HepG2 (cell line): ENCODE measurements at regions not wholly inside any gene's neighbourhood (a gene's known extent, or its start where the extent isn't known, plus 50 kb on each side); places are given as distances from the start of the nearest gene placed in this dataset.

Source experiments
- BHLHE40 ChIP-seq: IDR thresholded peaks from 2 replicates; pipeline ENCODE4 v1.6.1; 2011; ENCODE audit warnings: low read length, improper control_type of control experiment
- CTCF ChIP-seq: sonication (generic); formaldehyde crosslinking; IDR thresholded peaks from 2 replicates; pipeline ENCODE4 v1.5.0; 2020; ENCODE audit warnings: mild to moderate bottlenecking, missing genetic modification reagents, moderate library complexity
- FOXC1 ChIP-seq: sonication (generic); formaldehyde crosslinking; IDR thresholded peaks from 2 replicates; pipeline ENCODE4 v1.8.0; 2022; ENCODE audit warnings: mild to moderate bottlenecking, missing genetic modification reagents, borderline replicate concordance
- HHEX ChIP-seq: IDR thresholded peaks from 2 replicates; pipeline ENCODE4 v1.6.1; 2016; ENCODE audit warnings: control low read depth
- KLF16 ChIP-seq, 2 experiments: sonication (generic) in 1 of 2; formaldehyde crosslinking in 1 of 2; IDR thresholded peaks; 2 replicates each; pipeline versions ENCODE4 v1.6.1 to v1.8.0; 2016 to 2023; ENCODE audit warnings: missing genetic modification reagents in 2 of 2, missing compliant biosample characterization in 1 of 2
- PAWR ChIP-seq: sonication (generic); formaldehyde crosslinking; IDR thresholded peaks from 2 replicates; pipeline ENCODE4 v1.4.0; 2020; ENCODE audit warnings: missing genetic modification reagents, mild to moderate bottlenecking, borderline replicate concordance
- POLR2A ChIP-seq, 2 experiments: IDR thresholded peaks; 2 replicates each; pipeline ENCODE4 v1.6.1; 2011; ENCODE audit warnings: low read depth in 2 of 2, low read length in 2 of 2, mild to moderate bottlenecking in 1 of 2, moderate library complexity in 1 of 2; ENCODE audit not compliant: insufficient read depth in 1 of 2
- PRPF4 ChIP-seq: fragments of 200-400 bp; formaldehyde crosslinking; IDR thresholded peaks from 2 replicates; pipeline ENCODE4 v1.6.1; 2016; ENCODE audit warnings: low read length, low read depth; ENCODE audit not compliant: poor library complexity, severe bottlenecking
- RNF2 ChIP-seq: fragments of 450-650 bp; conservative IDR thresholded peaks from 2 replicates; pipeline ENCODE4 v1.6.1; 2016; ENCODE audit warnings: low read depth
- RNF219 ChIP-seq: sonication (generic); formaldehyde crosslinking; IDR thresholded peaks from 2 replicates; pipeline ENCODE4 v1.5.0; 2020; ENCODE audit warnings: mild to moderate bottlenecking, missing genetic modification reagents
- ZNF263 ChIP-seq: sonication (generic); formaldehyde crosslinking; IDR thresholded peaks from 2 replicates; pipeline ENCODE4 v1.4.0; 2020; ENCODE audit warnings: missing genetic modification reagents
- ZNF510 ChIP-seq: sonication (generic); formaldehyde crosslinking; IDR thresholded peaks from 2 replicates; pipeline ENCODE4 v1.4.0; 2020; ENCODE audit warnings: low read depth, mild to moderate bottlenecking, missing genetic modification reagents

- TF ChIP-seq RNF2 (no peak), RNF219 (CRISPR knock-in tag) (no peak), PAWR (no peak), CTCF (CRISPR knock-in tag) (no peak), HHEX (CRISPR knock-in tag) (no peak), POLR2A (IDR thresholded peaks at IDR 0.05; ENCODE audit: insufficient read depth in 1 of 2, low read depth in 2 of 2, low read length in 2 of 2) (no peak), PRPF4 (no peak), KLF16 (CRISPR knock-in tag; IDR thresholded peaks at IDR 0.05) (no peak), ZNF510 (CRISPR knock-in tag) (no peak), ZNF263 (no peak), BHLHE40 (no peak), FOXC1 (CRISPR knock-in tag) (no peak)
Measured at GRCh38 chr21:23890652-23891051, 1716.6 kb downstream of the MRPL39 start.
